ENCODE measurements at regions not wholly inside any gene's neighbourhood (a gene's known extent, or its start where the extent isn't known, plus 50 kb on each side); places are given as distances from the start of the nearest gene placed in this dataset.

DNA sequence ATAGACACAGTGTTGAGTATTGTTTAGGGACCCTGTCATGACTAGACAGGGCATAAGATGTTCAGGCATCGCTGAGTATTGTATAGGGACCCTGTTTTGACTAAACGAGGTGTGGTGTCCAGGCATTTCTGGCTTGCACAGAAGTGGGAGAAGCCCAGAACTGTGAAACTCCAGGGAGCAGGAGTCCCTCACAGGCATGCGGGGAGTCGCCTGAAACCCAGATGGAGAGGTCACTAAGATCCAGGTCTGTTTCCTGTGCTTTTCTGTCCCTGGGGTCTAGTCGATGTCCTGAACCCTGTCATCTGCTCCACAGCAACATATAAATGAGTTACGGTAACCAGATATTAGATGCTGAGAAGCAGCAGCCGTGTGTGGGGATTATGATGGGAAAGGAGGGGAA is 469.0 kb upstream of the SALL3 start:
- POLR2A ChIA-PET (ENCODE audit: low non-redundant PET): no interaction called here
- no peaks in the 10 kb centered on the region for H3K4me1 ChIP-seq (ENCODE audit: insufficient read depth, low read length, poor library complexity, severe bottlenecking)
- H3K27ac ChIP-seq (ENCODE audit: low read depth, low read length, poor library complexity, severe bottlenecking): no peak overlapping the region
- intact Hi-C loops (cut with micrococcal nuclease; ENCODE audit: unreplicated experiment): no loop called here
- H3K9me3 ChIP-seq (ENCODE audit: low read depth, low read length, poor library complexity, severe bottlenecking): peaks cover 8% of the 10 kb centered on the region
- H3K4me3 ChIP-seq (ENCODE audit: low read depth, low read length, poor library complexity, severe bottlenecking): no peak overlapping the region
- TF ChIP-seq, protein P1, sequence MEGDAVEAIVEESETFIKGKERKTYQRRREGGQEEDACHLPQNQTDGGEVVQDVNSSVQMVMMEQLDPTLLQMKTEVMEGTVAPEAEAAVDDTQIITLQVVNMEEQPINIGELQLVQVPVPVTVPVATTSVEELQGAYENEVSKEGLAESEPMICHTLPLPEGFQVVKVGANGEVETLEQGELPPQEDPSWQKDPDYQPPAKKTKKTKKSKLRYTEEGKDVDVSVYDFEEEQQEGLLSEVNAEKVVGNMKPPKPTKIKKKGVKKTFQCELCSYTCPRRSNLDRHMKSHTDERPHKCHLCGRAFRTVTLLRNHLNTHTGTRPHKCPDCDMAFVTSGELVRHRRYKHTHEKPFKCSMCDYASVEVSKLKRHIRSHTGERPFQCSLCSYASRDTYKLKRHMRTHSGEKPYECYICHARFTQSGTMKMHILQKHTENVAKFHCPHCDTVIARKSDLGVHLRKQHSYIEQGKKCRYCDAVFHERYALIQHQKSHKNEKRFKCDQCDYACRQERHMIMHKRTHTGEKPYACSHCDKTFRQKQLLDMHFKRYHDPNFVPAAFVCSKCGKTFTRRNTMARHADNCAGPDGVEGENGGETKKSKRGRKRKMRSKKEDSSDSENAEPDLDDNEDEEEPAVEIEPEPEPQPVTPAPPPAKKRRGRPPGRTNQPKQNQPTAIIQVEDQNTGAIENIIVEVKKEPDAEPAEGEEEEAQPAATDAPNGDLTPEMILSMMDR (conservative IDR thresholded peaks at IDR 0.05; ENCODE audit: low read depth, low read length): no peak
- TF ChIP-seq EZH2 (IDR thresholded peaks at IDR 0.05; ENCODE audit: borderline replicate concordance, low read depth, low read length, poor library complexity, severe bottlenecking): no peak
- CTCF ChIA-PET: no interaction called here
- no peaks in the 10 kb centered on the region for H3K36me3 ChIP-seq (ENCODE audit: insufficient read depth, low read length, poor library complexity, severe bottlenecking)
- H3K27me3 ChIP-seq (replicated peaks; ENCODE audit: insufficient read depth, low read depth, low read length, poor library complexity): no peaks in the 10 kb centered on the region
- BruUV-seq (replicated peaks): no TSS peak
- no peak for DNase-seq (ENCODE audit: low spot score)

DNA sequence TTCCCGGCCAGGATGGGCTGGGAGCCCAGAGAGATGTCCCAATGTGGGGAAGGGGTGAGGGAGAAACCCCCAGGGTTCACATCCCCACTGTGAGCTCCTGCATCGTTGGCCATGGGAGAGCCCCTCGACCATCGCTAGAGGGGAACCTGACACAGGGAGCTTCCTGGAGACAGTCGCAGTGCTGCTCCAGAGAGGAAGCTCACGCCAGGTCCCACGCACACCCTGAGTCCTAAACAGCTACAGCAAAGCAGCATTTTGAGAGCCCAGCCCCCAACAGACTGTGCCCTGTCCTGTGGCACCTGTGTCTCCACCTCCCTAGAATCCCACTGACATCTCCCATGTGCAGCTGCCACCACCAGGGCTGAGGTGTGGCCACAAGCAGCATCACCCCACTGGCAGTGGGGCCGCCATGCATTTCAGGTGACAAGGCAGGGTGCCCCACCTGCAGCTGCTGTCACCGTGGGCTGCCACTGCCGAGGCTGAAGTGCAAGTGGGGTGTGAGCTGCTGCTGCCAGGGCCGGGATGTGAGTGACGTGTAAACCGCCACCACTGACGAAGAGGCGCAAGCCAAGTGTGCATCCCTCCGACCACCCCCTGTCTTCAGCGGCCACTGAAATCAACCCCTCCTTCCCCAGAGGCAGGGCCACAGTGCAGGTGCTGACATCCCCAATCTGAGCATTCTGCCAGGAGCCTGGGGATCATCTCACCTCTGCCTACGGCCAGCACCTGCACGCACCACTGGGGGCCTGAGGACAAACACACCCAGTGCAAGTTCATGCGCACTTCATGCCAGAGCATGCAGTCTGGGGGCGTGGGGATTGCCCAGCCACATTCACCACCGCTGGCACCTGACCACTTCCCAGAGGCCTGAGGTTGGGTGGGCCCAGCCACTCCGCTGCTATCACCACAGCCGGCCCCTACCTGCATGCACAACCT is 467.7 kb upstream of the SALL3 start:
- CTCF ChIA-PET: no interaction called here
- BruUV-seq (replicated peaks): no TSS peak

DNA sequence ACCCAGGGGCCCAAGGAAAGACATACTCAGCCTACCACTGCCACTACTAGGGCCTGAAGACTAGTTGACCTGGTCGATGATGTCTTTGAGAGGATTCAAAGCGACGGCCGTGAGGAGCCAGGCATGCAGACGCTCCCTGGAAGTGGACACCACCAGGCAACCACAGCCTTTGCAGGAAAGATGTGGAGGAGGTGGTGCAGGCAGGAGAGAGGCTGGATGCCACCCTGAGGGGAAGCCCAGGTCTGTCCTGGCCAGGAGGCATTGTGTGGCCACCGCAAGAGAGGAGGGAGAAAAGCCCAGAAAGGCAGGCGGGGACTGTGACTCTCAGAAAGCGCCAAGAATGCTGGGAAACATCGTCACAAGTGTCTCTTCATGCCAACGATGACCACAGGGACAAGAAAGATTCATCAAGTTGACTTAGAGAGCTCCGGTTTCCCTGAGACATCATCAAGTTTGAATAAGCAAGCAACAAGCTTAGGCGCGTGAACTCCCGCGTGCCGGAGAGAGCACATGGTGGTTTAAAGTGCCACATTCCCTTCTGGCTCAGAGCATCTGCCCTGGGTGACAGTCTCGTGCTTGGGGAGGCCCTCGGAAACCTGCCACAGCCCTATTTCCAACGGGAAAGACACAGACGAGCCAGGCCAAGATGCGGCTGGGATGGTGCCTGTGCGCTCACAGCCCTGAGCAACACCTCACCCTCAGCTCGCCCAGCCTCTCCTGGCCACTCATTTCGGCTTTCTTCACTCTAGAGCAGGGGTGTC is 464.5 kb upstream of the SALL3 start:
- intact Hi-C loops (cut with micrococcal nuclease; ENCODE audit: unreplicated experiment): no loop called here
- ChIA-PET CTCF (no interaction called here), POLR2A (ENCODE audit: low non-redundant PET) (no interaction called here)
- H3K4me1 ChIP-seq (ENCODE audit: insufficient read depth, low read length, poor library complexity, severe bottlenecking): no peaks in the 10 kb centered on the region
- DNase-seq (ENCODE audit: low spot score): no peak
- no peaks in the 10 kb centered on the region for H3K36me3 ChIP-seq (ENCODE audit: insufficient read depth, low read length, poor library complexity, severe bottlenecking)
- no peak overlapping the region for H3K27ac ChIP-seq (ENCODE audit: low read depth, low read length, poor library complexity, severe bottlenecking)
- H3K27me3 ChIP-seq (replicated peaks; ENCODE audit: insufficient read depth, low read depth, low read length, poor library complexity): no peaks in the 10 kb centered on the region
- no peak for TF ChIP-seq EZH2 (IDR thresholded peaks at IDR 0.05; ENCODE audit: borderline replicate concordance, low read depth, low read length, poor library complexity, severe bottlenecking)
- TF ChIP-seq, protein P1 (conservative IDR thresholded peaks at IDR 0.05; ENCODE audit: low read depth, low read length): no peak
- BruUV-seq (replicated peaks): no TSS peak
- peaks cover 5% of the 10 kb centered on the region for H3K9me3 ChIP-seq (ENCODE audit: low read depth, low read length, poor library complexity, severe bottlenecking)
- H3K4me3 ChIP-seq (ENCODE audit: low read depth, low read length, poor library complexity, severe bottlenecking): no peak overlapping the region

More for the DNA sequence above, 467.7 kb upstream of the SALL3 start:
- Histone ChIP-seq H3K36me3 (ENCODE audit: insufficient read depth, low read length, poor library complexity, severe bottlenecking) (no peaks in the 10 kb centered on the region), H3K4me1 (ENCODE audit: insufficient read depth, low read length, poor library complexity, severe bottlenecking) (no peaks in the 10 kb centered on the region), H3K9me3 (ENCODE audit: low read depth, low read length, poor library complexity, severe bottlenecking) (peaks cover 9% of the 10 kb centered on the region), H3K4me3 (ENCODE audit: low read depth, low read length, poor library complexity, severe bottlenecking) (no peak overlapping the region), H3K27ac (ENCODE audit: low read depth, low read length, poor library complexity, severe bottlenecking) (no peak overlapping the region), H3K27me3 (replicated peaks; ENCODE audit: insufficient read depth, low read depth, low read length, poor library complexity) (no peaks in the 10 kb centered on the region)
- intact Hi-C loops (cut with micrococcal nuclease; ENCODE audit: unreplicated experiment): no loop called here
- no peak for DNase-seq (ENCODE audit: low spot score)
- no peak for TF ChIP-seq EZH2 (IDR thresholded peaks at IDR 0.05; ENCODE audit: borderline replicate concordance, low read depth, low read length, poor library complexity, severe bottlenecking)
- TF ChIP-seq, protein P1 (conservative IDR thresholded peaks at IDR 0.05; ENCODE audit: low read depth, low read length): no peak
- POLR2A ChIA-PET (ENCODE audit: low non-redundant PET): no interaction called here
